Cardiac fibroblast (primary cell): ENCODE measurements at regions not wholly inside any gene's neighbourhood (a gene's known extent, or its start where the extent isn't known, plus 50 kb on each side); places are given as distances from the start of the nearest gene placed in this dataset.

ENCODE experiments used
- DNase-seq, 2 donors: peaks; one replicate each; pipeline versions ENCODE4 v3.0.0 to v3.0.0-alpha.2; 2010; ENCODE audit warnings: low read depth in 2 of 2
- H3K4me3 ChIP-seq, 2 donors: replicated peaks in 1 of 2; 1 replicate in 1 of 2; 2 replicates in 1 of 2; pipeline ENCODE4 v1.5.1; 2011; ENCODE audit warnings: low read depth in 2 of 2, low read length in 2 of 2, mild to moderate bottlenecking in 2 of 2, moderate library complexity in 1 of 2
- CTCF ChIP-seq: IDR thresholded peaks from one replicate; pipeline ENCODE4 v1.5.1; 2011; ENCODE audit warnings: low read depth, mild to moderate bottlenecking, low read length, inconsistent platforms

- no peak overlapping the region for H3K4me3 ChIP-seq
- DNase-seq: peak in 1 of 2 donors; percentile 23
- no peak for TF ChIP-seq CTCF
Measured at GRCh38 chr12:45575823-45576475, 153.6 kb upstream of the ARID2 start.

GRCh38 chr12:45577844-45578399 lies 151.6 kb upstream of the ARID2 start:
- H3K4me3 ChIP-seq: no peak overlapping the region
- peak in 1 of 2 donors; percentile 63 for DNase-seq
- TF ChIP-seq CTCF: no peak

GRCh38 chr12:45580356-45580969 lies 149.0 kb upstream of the ARID2 start:
- no peak overlapping the region for H3K4me3 ChIP-seq
- no peak for TF ChIP-seq CTCF
- no peak for DNase-seq

- TF ChIP-seq CTCF: no peak
- DNase-seq: no peak
- H3K4me3 ChIP-seq: no peak overlapping the region
Measured at GRCh38 chr12:45581112-45581511, 148.4 kb upstream of the ARID2 start.

- no peak overlapping the region for H3K4me3 ChIP-seq
- no peak for TF ChIP-seq CTCF
- DNase-seq: peak in 1 of 2 donors; percentile 12
Measured at GRCh38 chr12:45582536-45582935, 147.0 kb upstream of the ARID2 start.

- H3K4me3 ChIP-seq: no peak overlapping the region
- TF ChIP-seq CTCF: no peak
- peak; percentile 68 to 90 for DNase-seq
Measured at GRCh38 chr12:45582986-45583659, 146.4 kb upstream of the ARID2 start.
